Activated CD4-positive, alpha-beta T cell treated with anti-CD3 and anti-CD28 coated beads for 24 hours (primary cell): ENCODE measurements at regions not wholly inside any gene's neighbourhood (a gene's known extent, or its start where the extent isn't known, plus 50 kb on each side); places are given as distances from the start of the nearest gene placed in this dataset.

Experiments
- DNase-seq, 2 donors: peaks; one replicate each; pipeline ENCODE4 v3.0.0-alpha.2; 2020; ENCODE audit warnings: low read depth in 2 of 2

- DNase-seq = no peak
Measured at GRCh38 chr6:14783594-14783993, 462.3 kb upstream of the JARID2 start.

GRCh38 chr6:14784596-14785492 is 461.0 kb upstream of the JARID2 start:
- peak in 1 of 2 donors; percentile 12 for DNase-seq

DNA sequence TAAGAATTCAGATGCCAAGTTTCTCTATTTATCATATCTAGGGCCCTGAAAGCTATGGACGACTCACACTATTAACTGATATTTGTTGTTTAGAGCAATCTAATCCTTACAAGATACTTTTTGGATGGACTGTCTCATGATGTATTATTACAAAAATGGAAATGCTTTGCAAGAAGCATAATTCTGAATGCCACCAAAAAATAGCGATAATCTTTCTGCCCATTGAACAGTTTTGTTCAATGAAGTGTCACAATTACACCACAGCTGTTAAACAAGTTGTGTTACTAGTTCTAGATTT is 460.4 kb upstream of the JARID2 start:
- no peak for DNase-seq

DNA sequence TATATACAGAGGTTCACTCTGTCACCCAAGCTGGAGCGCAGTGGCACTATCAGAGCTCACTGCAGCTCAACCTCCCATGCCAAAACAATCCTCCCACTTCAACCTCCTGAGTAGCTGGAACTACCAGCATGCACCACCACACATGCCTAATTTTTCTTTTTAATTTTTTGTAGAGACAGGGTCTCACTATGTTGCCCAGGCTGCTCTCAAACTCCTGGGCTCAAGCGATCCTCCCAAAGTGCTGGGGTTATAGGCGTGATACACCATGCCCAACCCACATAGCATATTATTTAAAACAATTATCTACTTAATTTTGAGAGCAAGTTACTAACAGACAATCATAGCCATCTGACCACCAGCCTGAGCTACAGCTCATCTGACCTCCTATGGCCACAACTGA is 459.9 kb upstream of the JARID2 start:
- no peak for DNase-seq

GRCh38 chr6:14786455-14786854 is 459.4 kb upstream of the JARID2 start:
- DNase-seq = no peak

DNA sequence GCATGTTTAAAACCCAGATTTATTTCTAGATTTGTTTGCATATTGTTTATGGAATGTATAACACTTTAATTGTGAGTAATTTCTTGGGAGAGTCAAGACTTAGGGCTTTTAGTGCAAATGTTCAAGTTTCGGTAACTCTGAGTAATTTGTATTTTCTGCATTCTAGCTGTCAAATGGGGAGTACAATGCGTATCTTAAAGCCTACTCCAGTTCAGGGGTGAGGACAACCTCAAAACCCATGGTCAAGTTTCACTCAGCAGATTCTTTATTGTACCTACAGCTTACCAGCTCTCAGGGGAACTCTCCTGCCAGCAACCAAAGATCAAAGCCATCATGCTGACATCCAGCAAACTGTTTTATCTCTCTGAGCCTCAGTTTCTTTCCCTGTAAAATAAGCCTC is 458.6 kb upstream of the JARID2 start:
- DNase-seq = no peak

GRCh38 chr6:14787677-14788076 is 458.2 kb upstream of the JARID2 start:
- no peak for DNase-seq

GRCh38 chr6:14789996-14790395 is 455.9 kb upstream of the JARID2 start:
- no peak for DNase-seq

DNA sequence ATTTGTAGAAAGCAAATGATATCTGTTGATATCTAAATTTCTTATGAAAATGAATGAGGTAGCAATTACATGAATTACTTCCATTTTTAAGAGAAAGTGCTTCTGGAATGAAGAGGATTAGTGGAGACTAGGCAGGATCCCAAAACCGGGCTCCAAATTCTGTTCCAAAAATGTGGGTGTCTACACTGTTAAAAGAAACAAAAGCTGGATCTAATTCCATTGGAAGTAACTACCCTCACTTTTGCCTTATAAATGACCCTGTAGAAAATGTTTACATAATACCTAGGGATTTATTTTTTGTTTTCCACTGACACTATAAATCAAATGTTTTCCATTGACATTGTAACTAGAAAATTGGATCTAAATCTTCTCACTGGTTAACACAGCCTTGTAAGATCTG is 454.9 kb upstream of the JARID2 start:
- no peak for DNase-seq

- no peak for DNase-seq
Measured at GRCh38 chr6:14791526-14791925, 454.3 kb upstream of the JARID2 start.

DNA sequence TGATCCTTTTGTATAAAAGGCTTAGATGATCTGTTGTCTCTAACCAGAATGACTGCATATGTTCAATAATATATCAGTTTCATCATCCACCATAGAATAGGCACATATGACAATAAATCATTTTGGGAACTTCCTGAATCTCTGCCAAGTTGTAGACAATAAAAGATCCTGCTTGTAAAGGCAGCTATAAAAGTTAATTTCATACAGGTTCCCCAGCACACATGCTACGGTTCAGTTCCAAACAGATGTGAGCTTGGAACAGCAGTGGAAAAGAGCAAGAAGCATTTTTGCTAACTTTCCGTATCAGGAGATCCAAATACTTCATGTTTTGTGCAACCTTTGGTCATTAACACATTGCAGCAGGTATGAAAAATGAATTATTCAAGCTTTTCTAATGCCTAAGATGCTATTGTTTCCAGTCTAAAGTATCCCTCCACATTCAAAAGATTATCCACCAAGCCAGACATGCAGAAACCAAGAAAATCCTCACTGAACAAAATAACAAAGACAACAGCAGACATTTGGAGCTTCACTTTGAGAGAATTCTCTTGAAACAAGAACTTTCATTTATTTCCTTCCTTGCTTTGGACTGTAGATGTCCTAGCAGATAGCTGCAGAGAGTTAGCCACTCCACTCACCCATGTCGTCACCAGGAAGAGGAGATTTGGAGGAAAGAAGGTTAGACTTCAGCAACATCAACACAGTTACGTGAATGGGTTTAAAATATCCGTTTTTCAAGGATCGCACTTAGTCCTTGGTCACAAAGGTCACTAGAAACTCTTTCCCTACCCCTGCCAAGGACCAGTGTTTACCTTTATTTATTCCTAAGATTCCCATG is 453.5 kb upstream of the JARID2 start:
- DNase-seq = no peak

GRCh38 chr6:14795451-14795850 is 450.4 kb upstream of the JARID2 start:
- no peak for DNase-seq

DNA sequence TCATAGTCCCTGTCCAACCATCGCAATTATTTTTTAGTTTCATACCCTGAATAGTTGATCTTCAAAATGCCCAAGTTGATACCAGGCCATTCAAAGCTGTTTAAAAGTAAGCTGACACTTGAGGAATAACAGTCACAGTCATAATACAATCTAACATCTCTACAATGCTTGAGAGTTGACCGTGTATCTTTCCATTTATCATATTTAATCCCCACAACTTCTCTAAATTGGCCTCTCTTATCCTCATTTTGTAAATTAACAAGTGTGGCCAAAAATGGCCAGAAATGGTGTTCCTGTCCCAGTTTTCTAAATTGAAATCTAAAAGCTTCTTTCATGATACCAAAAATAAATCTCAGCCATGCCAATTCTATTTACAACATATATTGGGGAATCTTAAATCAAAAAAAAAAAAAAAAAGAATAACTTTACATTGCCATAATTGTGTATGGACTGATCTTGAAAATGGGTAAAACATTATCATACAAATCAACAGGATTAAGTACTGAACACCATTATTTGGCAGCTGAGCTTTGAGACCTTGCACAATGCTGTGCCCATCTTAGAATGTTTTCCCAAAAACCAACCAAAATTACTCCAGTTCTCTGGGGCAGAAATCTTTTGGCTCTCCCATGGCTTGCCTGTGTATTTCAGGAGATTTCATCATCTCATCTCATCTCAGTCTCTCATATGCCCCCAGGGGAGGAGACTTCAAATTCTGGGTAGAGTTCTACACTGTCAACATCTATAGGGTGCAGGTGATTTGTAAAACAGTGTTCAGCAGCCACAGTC is 448.7 kb upstream of the JARID2 start:
- no peak for DNase-seq

- DNase-seq = no peak
Measured at GRCh38 chr6:14797875-14798593, 447.8 kb upstream of the JARID2 start.

- DNase-seq = no peak
Measured at GRCh38 chr6:14798594-14798982, 447.3 kb upstream of the JARID2 start.

DNA sequence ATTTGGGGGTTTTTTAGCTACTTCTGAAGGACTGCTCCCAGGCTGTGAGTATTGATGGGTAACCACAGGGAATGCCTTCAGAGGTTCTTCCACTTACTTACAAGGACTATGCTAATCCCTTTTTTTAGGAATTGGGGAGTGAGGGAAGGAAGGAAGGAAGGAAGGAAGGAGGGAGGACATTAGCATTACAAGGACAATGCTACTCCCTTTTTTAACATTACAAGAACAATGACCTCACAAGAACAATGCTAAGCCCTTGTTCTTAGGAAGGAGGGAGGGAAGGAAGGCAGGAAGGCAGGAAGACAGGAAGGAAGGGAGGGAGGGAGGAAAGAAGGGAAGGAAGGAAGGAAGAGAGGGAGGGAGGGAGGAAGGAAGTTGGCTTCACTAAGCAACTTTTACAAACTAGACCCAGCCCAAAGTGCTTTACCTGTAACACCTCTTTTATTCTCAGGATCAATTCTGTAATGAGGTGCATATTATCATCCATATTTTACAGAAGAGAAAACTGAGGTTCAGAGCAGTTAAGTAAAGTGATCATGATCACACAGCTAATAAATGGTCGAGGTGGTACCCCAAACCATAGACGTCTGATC is 446.8 kb upstream of the JARID2 start:
- DNase-seq = no peak

GRCh38 chr6:14799928-14800327 is 445.9 kb upstream of the JARID2 start:
- peak in 1 of 2 donors; percentile 5 for DNase-seq

GRCh38 chr6:14802514-14803160 is 443.2 kb upstream of the JARID2 start:
- no peak for DNase-seq

DNA sequence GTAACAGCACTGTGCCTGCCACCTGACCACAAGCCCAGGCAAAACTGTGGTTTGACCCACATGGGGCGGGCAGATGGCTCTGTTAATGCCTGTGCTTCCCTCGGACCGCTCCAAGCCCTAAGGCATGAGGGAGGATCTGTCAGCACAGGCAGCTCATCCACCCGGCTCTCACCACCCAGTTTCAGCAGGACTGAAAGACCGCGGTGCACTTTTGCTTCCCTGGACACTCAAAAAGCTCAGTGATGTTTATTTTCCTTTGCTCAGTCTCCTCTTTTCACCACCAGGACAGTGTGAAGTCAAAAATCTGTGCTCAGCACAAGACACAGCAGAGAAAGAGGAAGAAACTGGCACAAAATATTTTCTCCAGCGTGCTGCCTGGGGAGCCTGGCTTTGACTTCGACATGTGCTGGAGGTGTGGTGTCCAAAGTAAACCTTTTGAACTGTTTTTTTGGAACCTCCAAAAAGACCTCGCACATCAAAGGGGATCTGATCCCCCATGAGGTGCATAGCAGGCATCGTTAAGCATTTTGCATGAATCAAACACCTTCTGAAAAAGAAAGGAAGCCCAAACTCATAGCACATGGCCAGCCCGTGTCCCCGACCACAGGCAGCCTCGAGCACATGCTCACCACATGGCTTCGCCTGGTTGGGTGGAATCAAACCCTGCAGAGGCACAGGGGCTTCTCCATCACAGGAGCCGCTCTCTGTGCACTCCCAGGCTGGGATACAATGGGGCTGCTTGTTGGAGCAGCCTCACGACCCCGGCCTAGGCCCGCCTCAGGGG is 441.7 kb upstream of the JARID2 start:
- DNase-seq = no peak

DNA sequence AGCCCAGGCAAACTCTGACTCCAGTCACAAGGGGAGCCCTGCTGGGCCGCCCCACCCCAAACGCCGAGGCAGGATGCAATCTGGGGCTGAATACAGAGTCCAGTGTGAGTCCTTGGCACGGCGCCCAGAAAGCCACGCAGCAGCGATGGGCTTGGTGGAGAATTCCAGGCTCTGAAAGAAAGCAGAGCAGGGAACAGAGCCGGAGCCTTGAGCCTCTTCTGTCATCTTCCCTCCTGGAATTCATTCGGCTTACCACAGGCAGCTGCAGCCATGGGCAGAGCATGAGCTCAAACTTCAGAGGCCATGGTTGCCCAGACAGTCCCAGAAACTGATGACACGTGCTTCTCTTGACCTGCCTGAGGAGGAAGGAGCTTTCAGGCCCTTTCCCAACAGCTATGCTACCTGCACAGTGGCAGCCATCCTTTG is 441.1 kb upstream of the JARID2 start:
- DNase-seq = no peak
